ENCODE measurements at regions not wholly inside any gene's neighbourhood (a gene's known extent, or its start where the extent isn't known, plus 50 kb on each side); places are given as distances from the start of the nearest gene placed in this dataset.
"Not testable (repeated sequence)": the region's sequence is repeated elsewhere in the genome, so short reads cannot be mapped to it uniquely, and the experiment has no call there.

DNA sequence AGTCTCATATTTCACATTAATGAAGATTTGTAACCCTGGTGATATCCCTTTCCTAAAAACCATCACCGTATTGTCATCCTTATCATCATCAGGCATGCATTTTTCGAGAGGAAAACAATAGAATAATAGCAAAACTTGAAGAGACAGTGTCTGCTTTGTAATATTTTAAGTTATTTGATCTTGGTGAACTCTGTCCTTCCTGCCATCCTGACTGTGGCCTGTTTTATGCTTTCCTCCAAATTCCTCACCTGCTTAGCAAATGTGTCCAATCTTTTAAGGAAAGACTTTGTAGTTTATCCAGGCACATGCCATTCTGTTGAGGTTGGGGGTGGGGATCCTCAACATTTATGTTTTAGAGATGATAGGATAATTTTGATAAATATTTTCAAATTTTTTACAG, 306.1 kb upstream of the COL8A1 start:
- no peak for TF ChIP-seq POLR2A (IDR thresholded peaks at IDR 0.05; ENCODE audit: low read depth, low read length)

DNA sequence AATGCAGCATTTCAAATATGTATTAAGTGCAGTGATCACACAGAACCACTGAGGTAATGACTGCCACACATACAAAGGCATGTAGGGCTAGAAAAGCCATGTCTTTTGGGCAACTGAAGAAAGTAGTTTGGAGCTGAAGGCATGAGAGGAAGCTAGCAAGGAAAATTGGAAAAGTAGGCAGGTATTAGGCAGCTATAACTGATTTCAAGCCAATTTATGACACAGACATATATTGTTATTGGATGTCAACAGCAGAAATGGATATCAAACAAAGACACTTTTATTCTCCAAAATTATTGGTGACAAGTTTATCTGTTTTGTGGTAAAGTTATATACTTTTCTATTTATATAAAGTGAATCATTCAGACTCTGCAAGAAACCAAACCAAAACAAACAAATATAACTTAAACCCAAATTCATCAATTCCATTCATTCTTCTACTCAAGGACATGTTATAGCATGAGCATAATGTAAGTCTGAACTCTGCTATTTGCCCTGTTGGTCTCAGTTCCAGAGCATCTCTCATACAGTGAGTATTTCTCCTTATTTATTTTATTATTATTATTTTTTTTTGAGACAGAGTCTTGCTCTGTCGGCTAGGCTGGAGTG, 307.4 kb upstream of the COL8A1 start:
- DNase-seq (ENCODE audit: insufficient read length, low spot score) (no peak), FAIRE-seq (peak; percentile 58)
- no peak for TF ChIP-seq POLR2A (IDR thresholded peaks at IDR 0.05; ENCODE audit: low read depth, low read length)

More for the DNA sequence above, 306.1 kb upstream of the COL8A1 start:
- FAIRE-seq (no peak), DNase-seq (ENCODE audit: insufficient read length, low spot score) (no peak)

DNA sequence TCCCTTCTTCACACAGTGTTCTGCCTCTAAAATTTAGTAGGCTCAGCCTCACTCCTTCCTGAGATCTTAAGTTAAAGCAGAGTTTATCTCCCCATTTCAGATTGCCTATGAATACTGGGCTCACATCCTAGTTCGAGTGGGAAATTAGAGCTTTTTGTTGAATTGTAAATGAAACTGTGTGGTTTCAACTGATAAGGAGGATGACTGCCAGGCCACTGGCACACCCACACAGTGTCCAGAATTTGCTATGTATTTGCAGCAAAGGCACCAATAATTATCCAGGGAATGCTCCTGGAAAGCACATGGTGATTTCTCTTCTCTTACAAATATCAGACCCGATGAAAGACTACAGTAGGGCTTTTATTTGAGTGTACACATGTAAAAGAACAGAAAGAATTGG, 308.1 kb upstream of the COL8A1 start:
- no peak for FAIRE-seq
- no peak for TF ChIP-seq POLR2A (IDR thresholded peaks at IDR 0.05; ENCODE audit: low read depth, low read length)

DNA sequence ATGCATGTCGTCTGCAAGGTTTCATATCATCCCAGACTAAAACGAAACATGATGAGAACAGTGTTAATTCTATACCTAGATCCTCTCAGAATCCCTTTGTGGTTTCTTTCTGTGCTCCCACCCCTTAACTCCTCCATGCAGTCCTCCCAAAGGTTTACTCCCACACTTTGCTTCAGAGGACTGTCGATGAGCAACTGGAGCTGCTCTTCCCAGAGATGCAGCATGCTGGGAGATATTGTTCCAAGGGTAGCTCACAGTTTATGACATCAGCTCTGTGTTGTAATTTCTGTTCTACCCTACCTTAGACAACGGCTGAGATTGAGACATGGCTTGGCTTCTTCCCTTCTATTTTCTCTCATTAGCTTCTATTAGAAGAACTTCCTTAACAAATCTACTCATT, 313.0 kb upstream of the COL8A1 start:
- DNase-seq (ENCODE audit: insufficient read length, low spot score), result no peak
- peak; percentile 61 for FAIRE-seq
- TF ChIP-seq POLR2A (IDR thresholded peaks at IDR 0.05; ENCODE audit: low read depth, low read length), result no peak

More for the DNA sequence above, 308.1 kb upstream of the COL8A1 start:
- no peak for DNase-seq (ENCODE audit: insufficient read length, low spot score)

DNA sequence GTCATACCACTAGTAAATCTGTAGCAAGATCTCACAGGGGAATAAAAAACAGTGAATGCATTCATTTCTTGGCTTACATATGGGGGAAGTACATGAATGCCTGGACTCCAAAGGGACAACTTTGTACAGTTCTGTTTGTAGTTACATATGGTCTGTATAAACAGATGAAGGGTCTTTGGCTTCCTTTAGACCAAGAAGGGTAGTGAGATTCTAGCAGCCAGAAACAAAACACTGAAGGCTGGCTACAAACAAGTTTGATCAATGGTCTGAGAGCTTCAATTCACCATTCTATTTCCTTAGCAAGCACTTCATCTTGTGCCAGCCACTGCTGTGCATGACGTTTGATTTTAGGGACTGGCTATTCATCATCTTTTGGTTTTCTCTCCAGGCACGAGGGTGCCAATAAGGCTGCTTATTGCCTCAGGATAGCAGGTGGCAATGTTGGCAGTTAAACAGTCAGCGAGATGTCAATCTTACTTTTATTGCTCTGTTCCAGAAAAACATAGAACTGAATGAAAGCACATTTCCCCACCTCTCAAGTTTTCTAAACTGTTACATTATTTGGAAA, 313.7 kb upstream of the COL8A1 start:
- TF ChIP-seq POLR2A (IDR thresholded peaks at IDR 0.05; ENCODE audit: low read depth, low read length), result no peak
- no peak for DNase-seq (ENCODE audit: insufficient read length, low spot score)
- peak; percentile 78 for FAIRE-seq

DNA sequence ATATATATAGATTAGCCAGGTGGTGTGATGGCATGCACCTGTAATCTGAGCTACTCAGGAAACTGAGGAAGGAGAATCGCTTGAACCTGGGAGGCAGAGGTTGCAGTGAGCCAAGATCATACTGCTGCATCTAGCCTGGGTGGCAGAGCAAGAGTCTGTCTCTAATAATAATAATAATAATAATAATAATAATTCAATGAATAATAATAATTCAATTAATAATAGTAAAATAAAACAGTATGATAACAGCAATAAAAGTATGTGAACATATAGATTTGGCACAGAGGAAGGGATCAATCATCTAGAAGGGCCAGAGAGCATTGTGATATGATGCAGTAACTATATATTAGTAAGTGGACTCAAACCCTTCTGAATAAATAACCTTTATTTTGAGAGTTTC, 314.5 kb upstream of the COL8A1 start:
- no peak for TF ChIP-seq POLR2A (IDR thresholded peaks at IDR 0.05; ENCODE audit: low read depth, low read length)
- no peak for DNase-seq (ENCODE audit: insufficient read length, low spot score)

DNA sequence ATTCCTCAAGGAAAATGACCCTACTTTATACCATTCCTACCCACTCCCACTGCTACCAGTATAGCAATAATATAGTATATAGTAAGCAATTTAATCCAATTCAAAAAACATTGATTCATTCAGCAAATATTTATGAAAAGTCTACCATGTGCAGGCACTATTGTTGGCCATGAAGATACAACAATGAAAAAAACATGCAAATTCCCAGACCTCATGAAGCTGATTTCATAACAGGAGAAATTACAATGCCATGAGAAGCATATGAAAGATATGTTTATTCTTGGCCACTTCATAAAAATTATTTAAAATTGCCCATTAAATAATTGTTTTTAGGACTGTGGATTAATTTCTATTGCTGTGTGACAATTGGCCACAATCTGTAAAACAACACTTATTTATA, 315.8 kb upstream of the COL8A1 start:
- no peak for TF ChIP-seq POLR2A (IDR thresholded peaks at IDR 0.05; ENCODE audit: low read depth, low read length)
- DNase-seq (ENCODE audit: insufficient read length, low spot score) (no peak), FAIRE-seq (no peak)

More for the DNA sequence above, 314.5 kb upstream of the COL8A1 start:
- FAIRE-seq, result no peak

DNA sequence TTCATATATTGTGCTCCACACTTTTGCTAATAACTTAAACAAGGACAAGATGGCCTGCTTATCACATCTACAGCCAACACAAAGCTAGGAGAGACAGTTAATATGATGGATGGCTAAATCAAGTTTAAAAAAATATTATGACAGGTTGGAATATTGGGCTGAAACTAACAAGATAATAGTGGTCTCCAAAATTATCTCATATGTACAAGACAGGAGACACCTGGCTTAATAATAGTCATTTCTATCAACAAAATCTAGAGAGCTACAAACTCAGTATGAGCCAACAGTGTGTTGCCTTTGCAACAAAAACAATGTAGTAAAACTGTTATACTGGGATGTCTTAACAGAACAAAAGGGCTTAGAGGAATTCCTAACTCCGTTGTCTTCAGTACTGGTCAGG, 317.1 kb upstream of the COL8A1 start:
- FAIRE-seq (no peak), DNase-seq (ENCODE audit: insufficient read length, low spot score) (no peak)
- no peak for TF ChIP-seq POLR2A (IDR thresholded peaks at IDR 0.05; ENCODE audit: low read depth, low read length)

DNA sequence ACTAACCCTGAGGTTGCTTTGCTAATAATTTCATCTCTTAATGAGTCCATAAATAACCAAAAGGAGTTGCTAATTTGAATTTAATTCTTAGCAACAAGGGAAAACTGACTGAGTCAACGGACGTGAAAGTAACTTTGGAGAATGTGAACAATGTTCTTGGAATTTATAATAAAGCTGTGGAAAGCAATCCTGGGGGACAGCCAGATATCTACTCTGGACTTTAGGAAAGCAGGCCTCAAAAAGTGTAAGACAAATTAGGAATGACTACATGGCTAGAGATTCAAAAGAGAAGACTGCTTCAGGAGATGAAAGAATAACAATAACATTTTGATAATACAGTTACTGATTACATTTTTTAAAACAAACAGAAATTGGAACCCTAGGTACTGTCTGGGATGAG, 318.4 kb upstream of the COL8A1 start:
- peak; percentile 9 for DNase-seq (ENCODE audit: insufficient read length, low spot score)
- TF ChIP-seq POLR2A (IDR thresholded peaks at IDR 0.05; ENCODE audit: low read depth, low read length), result no peak

DNA sequence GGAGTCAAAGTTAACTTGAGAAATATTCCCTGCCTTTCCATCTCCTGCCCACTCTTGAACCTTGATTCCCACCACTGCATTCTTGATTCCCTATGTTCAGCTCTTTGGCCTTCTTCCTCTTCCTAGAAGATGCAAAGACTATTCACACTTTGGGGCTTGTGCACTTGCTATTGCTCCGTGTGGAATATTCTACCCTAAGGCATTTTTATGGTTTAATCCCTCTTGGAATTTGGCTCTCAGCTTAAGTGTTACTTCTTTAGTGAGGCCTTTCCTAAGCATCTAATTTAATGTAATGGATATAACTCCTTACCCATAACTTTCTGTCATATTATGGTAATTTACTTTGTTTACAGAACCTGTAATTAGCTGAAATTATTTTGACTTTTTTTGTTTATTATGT, 318.9 kb upstream of the COL8A1 start:
- FAIRE-seq, result peak; percentile 95
- DNase-seq (ENCODE audit: insufficient read length, low spot score), result no peak
- TF ChIP-seq POLR2A (IDR thresholded peaks at IDR 0.05; ENCODE audit: low read depth, low read length), result no peak

More for the DNA sequence above, 318.4 kb upstream of the COL8A1 start:
- FAIRE-seq, result peak; percentile 97

DNA sequence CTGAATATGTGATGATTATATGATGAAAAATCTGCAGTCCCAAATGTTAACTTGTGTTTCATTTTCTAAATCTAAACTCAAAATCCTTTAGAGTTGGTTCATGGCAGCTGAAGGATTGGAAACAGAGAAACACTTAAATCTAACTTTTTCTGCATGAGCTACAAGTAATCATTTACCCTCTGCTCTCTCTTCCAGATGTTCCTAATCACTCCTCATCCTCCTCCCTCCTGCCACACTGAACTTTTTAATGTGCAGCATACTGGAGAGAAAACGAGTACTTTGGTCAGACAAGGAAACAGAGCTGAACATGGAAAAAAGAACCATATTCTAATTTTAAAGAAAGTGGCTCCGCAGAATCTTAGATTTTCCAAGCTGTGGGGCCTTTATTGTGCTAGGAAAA, 321.2 kb upstream of the COL8A1 start:
- no peak for TF ChIP-seq POLR2A (IDR thresholded peaks at IDR 0.05; ENCODE audit: low read depth, low read length)
- DNase-seq (ENCODE audit: insufficient read length, low spot score) (no peak), FAIRE-seq (peak; percentile 20)

DNA sequence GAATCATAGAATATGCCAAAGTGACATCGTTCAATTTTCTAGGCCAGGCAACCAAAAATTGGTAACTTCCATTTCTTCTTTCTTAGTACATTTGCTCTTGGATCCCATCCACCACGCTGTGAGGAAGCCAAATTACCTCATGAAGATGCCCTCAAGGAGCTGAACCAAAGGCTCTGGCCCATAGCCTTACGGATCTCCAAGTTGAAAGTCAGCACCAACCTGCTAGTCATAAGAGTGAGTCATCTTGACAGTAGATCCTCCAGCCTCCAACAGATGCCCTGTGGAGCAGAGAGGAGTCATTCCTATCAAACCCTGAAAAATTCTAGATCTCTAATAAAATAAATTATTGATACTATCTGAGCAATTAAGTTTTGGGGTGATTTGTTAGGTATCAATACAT, 322.5 kb upstream of the COL8A1 start:
- DNase-seq (ENCODE audit: insufficient read length, low spot score) (no peak), FAIRE-seq (peak; percentile 84)
- no peak for TF ChIP-seq POLR2A (IDR thresholded peaks at IDR 0.05; ENCODE audit: low read depth, low read length)

DNA sequence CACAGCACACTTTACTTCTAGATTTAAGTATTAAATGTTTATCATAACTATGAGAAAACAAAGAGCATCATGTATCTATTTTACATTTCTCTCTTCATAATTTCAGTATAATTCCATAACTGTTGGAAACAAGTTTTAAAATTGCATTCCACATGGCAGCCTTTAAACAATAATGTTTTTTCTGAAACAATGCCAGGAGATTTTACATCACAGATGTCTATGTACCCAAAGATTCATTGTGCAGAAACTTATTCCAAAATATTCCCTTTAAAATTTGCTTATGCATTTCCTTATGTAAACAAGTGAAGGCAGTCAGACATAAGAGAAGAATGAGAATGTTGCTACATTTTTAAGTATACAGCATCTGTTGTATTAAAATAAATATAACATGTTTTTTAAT, 324.9 kb upstream of the COL8A1 start:
- no peak for DNase-seq (ENCODE audit: insufficient read length, low spot score)
- no peak for FAIRE-seq
- no peak for TF ChIP-seq POLR2A (IDR thresholded peaks at IDR 0.05; ENCODE audit: low read depth, low read length)

DNA sequence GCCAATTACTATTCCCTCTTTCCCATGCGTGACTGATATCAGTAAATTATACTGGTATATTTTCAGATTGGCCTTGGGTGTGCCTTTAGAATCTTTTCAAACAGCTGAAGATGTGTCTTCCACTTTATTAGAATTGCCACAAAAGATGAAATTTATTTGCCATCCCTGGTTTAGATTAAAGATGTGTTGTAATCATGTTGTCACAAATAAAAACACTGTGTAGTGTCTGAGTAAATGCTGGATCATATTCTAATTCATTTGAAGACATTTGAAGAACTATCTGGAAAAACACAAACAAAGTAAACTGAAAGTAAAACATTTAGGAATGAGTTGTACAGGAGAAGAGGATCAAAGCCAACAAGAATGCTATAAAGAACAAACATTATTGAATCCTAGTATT, 339.7 kb upstream of the COL8A1 start:
- FAIRE-seq (no peak), DNase-seq (ENCODE audit: insufficient read length, low spot score) (no peak)
- no peak for TF ChIP-seq POLR2A (IDR thresholded peaks at IDR 0.05; ENCODE audit: low read depth, low read length)

DNA sequence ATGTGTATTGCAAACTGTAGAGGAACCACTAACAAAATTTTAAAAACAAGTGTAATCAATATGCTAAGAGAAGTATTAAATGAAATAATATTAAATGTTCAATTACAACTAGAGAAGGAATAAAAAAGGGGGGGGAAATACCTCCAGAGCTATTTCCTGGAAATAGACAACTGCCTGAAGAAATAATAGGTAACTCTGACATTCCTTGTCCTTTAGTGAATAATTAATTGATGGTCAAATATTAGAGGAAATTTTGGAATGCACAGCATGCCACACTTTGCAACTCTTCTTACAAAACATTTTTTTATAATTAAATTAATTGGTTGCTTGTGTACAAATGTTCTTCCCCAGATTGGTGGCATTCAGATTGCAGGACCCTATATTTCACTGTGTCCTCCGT, 342.6 kb upstream of the COL8A1 start:
- DNase-seq (ENCODE audit: insufficient read length, low spot score), result no peak
- TF ChIP-seq POLR2A (IDR thresholded peaks at IDR 0.05; ENCODE audit: low read depth, low read length), result no peak
- no peak for FAIRE-seq

DNA sequence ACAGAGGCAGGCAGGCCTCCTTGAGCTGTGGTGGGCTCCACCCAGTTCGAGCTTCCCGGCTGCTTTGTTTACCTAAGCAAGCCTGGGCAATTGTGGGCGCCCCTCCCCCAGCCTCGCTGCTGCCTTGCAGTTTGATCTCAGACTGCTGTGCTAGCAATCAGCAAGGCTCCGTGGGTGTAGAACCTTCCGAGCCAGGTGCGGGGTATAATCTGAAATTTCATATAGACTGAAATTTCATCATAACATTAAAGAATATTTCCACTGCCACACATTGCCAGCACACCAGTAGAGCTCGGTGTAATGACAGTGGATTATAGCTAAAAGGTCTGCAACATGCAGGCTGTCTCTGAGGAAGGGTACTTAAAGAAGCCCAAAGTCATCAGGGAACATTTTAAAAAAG, 344.3 kb upstream of the COL8A1 start:
- peak; percentile 30 for FAIRE-seq
- DNase-seq (ENCODE audit: insufficient read length, low spot score), result not testable (repeated sequence)

Measured in H54 (cell line).